A549 (cell line): ENCODE measurements at regions not wholly inside any gene's neighbourhood (a gene's known extent, or its start where the extent isn't known, plus 50 kb on each side); places are given as distances from the start of the nearest gene placed in this dataset.

Experiments used
- ATAC-seq, 2 experiments: fragments of 200-7000 bp in 1 of 2; fragments of >200 bp in 1 of 2; cut with Nextera tagmentation in 1 of 2; cut with Tn5 transposase in 1 of 2; 3 replicates each; pipeline versions ENCODE4 v1.8.0 to v1.9.1; 2018 to 2020; ENCODE audit warnings: mild to moderate bottlenecking in 1 of 2, moderate library complexity in 1 of 2
- CTCF ChIA-PET: fragments of 300-600 bp; sonication (Branson Sonifier 250); formaldehyde crosslinking; extraction: SDS; loops from one replicate; lab custom pipeline; 2021; ENCODE audit warnings: antibody characterized with exemption, inconsistent platforms; lab: Yijun Ruan, JAX
- POLR2A ChIA-PET: fragments of 350-600 bp; formaldehyde crosslinking; extraction: SDS; loops from one replicate; lab custom pipeline; 2021; ENCODE audit warnings: antibody characterized with exemption, inconsistent platforms; lab: Yijun Ruan, JAX
- DNase-seq, 2 experiments: peaks; one replicate each; pipeline versions ENCODE4 v3.0.0 to v3.0.0-alpha.2; 2011 to 2016; ENCODE audit warnings: low read depth in 1 of 2, low spot score in 1 of 2
- FAIRE-seq: peaks from 2 replicates; lab custom pipeline; 2011; peaks lifted over from hg19 to GRCh38; lab: Jason Lieb, UNC
- H3K27ac ChIP-seq, 2 experiments: fragments of >200 bp; sonication (Bioruptor Twin); formaldehyde crosslinking; 3 replicates each; pipeline ENCODE4 v1.5.1; 2016 to 2017
- H3K4me1 ChIP-seq: fragments of >200 bp; sonication (Bioruptor Twin); formaldehyde crosslinking; 3 replicates; pipeline ENCODE4 v1.6.1; 2016
- H3K4me2 ChIP-seq: fragments of >200 bp; sonication (Bioruptor Twin); formaldehyde crosslinking; 3 replicates; pipeline ENCODE4 v1.6.1; 2016
- H3K4me3 ChIP-seq: fragments of >200 bp; sonication (Bioruptor Twin); formaldehyde crosslinking; 3 replicates; pipeline ENCODE4 v1.5.1; 2016
- H3K9me3 ChIP-seq: fragments of >200 bp; sonication (Bioruptor Twin); formaldehyde crosslinking; 3 replicates; pipeline ENCODE4 v1.6.1; 2016
- ATOH8 ChIP-seq: fragments of 250-450 bp; sonication (Bioruptor Pico); IDR thresholded peaks from 2 replicates; pipeline ENCODE4 v1.5.0; 2020; ENCODE audit warnings: low read depth, mild to moderate bottlenecking, moderate library complexity
- CBX8 ChIP-seq: fragments of 200-600 bp; sonication (generic); IDR thresholded peaks from 2 replicates; pipeline ENCODE4 v1.6.1; 2016
- E2F6 ChIP-seq: IDR thresholded peaks from 2 replicates; pipeline ENCODE4 v1.6.1; 2012; ENCODE audit warnings: low read depth, borderline replicate concordance
- EHF ChIP-seq: fragments of 250-450 bp; sonication (Bioruptor Pico); IDR thresholded peaks from 2 replicates; pipeline ENCODE4 v1.5.0; 2020; ENCODE audit warnings: mild to moderate bottlenecking
- EHMT2 ChIP-seq: fragments of 200-600 bp; sonication (generic); IDR thresholded peaks from 2 replicates; pipeline ENCODE4 v1.6.1; 2016; ENCODE audit warnings: antibody characterized with exemption, low read depth, mild to moderate bottlenecking, moderate library complexity
- ELK1 ChIP-seq: fragments of 150-350 bp; IDR thresholded peaks from 2 replicates; pipeline ENCODE4 v1.6.1; 2014; ENCODE audit warnings: low read depth, mild to moderate bottlenecking, low read length
- EP300 ChIP-seq, 2 experiments: fragments of >200 bp; sonication (Bioruptor Twin); formaldehyde crosslinking; IDR thresholded peaks; 2 replicates in 1 of 2; 3 replicates in 1 of 2; pipeline ENCODE4 v1.6.1; 2016 to 2017
- ESRRA ChIP-seq: fragments of 150-350 bp; IDR thresholded peaks from 2 replicates; pipeline ENCODE4 v1.6.1; 2014; ENCODE audit warnings: mild to moderate bottlenecking, low read length, borderline replicate concordance
- FOSB ChIP-seq: fragments of 250-450 bp; sonication (Bioruptor Pico); IDR thresholded peaks from 2 replicates; pipeline ENCODE4 v1.5.0; 2020; ENCODE audit warnings: mild to moderate bottlenecking, moderate library complexity
- FOSL2 ChIP-seq, 2 experiments: fragments of 450-650 bp in 1 of 2; fragments of >200 bp in 1 of 2; sonication (Bioruptor Twin) in 1 of 2; formaldehyde crosslinking; IDR thresholded peaks; 2 replicates each; pipeline versions ENCODE4 v1.5.0 to v1.6.1; 2016 to 2020; ENCODE audit warnings: mild to moderate bottlenecking in 1 of 2, moderate library complexity in 1 of 2
- GATA3 ChIP-seq: IDR thresholded peaks from 2 replicates; pipeline ENCODE4 v1.6.1; 2012; ENCODE audit warnings: borderline replicate concordance
- HOXB13 ChIP-seq: fragments of 250-450 bp; sonication (Bioruptor Pico); IDR thresholded peaks from 2 replicates; pipeline ENCODE4 v1.5.0; 2020; ENCODE audit warnings: low read depth, mild to moderate bottlenecking, moderate library complexity
- KDM1A ChIP-seq: fragments of 200-600 bp; sonication (generic); IDR thresholded peaks from 2 replicates; pipeline ENCODE4 v1.6.1; 2016; ENCODE audit warnings: low read depth, mild to moderate bottlenecking
- KDM5A ChIP-seq: fragments of 200-600 bp; sonication (generic); IDR thresholded peaks from 2 replicates; pipeline ENCODE4 v1.6.1; 2016; ENCODE audit warnings: antibody characterized with exemption, mild to moderate bottlenecking
- MAFK ChIP-seq: fragments of 450-650 bp; IDR thresholded peaks from 2 replicates; pipeline ENCODE4 v1.6.1; 2014; ENCODE audit not compliant: partially characterized antibody
- MAX ChIP-seq: IDR thresholded peaks from 2 replicates; pipeline ENCODE4 v1.6.1; 2012
- MYC ChIP-seq: IDR thresholded peaks from 2 replicates; pipeline ENCODE4 v1.6.1; 2012; ENCODE audit warnings: mild to moderate bottlenecking, inconsistent platforms, low read length, improper control_type of control experiment, borderline replicate concordance
- NFE2L2 ChIP-seq: fragments of 150-350 bp; conservative IDR thresholded peaks from 2 replicates; pipeline ENCODE4 v1.6.1; 2014; ENCODE audit warnings: low read length
- NPAS2 ChIP-seq: fragments of 250-450 bp; sonication (Bioruptor Pico); IDR thresholded peaks from 2 replicates; pipeline ENCODE4 v1.8.0; 2022; ENCODE audit warnings: mild to moderate bottlenecking, moderate library complexity, borderline replicate concordance
- NR3C1 ChIP-seq: fragments of >200 bp; sonication (Bioruptor Twin); formaldehyde crosslinking; IDR thresholded peaks from 3 replicates; pipeline ENCODE4 v1.6.1; 2017
- POLR2AphosphoS2 ChIP-seq: conservative IDR thresholded peaks from 2 replicates; pipeline ENCODE4 v1.6.1; 2012; ENCODE audit warnings: low read length, improper control_type of control experiment, inconsistent platforms
- RARB ChIP-seq: fragments of 250-450 bp; sonication (Bioruptor Pico); IDR thresholded peaks from 2 replicates; pipeline ENCODE4 v1.8.0; 2021; ENCODE audit warnings: mild to moderate bottlenecking, moderate library complexity
- RFX5 ChIP-seq: fragments of 450-650 bp; IDR thresholded peaks from 2 replicates; pipeline ENCODE4 v1.7.1; 2014; ENCODE audit warnings: antibody characterized with exemption, mild to moderate bottlenecking, moderate library complexity
- RNF2 ChIP-seq: fragments of 200-600 bp; sonication (generic); IDR thresholded peaks from 2 replicates; pipeline ENCODE4 v1.6.1; 2016; ENCODE audit warnings: low read depth, mild to moderate bottlenecking, antibody characterized with exemption, moderate library complexity, borderline replicate concordance
- SMC3 ChIP-seq: fragments of >200 bp; sonication (Bioruptor Twin); formaldehyde crosslinking; IDR thresholded peaks from 3 replicates; pipeline ENCODE4 v1.6.1; 2018; ENCODE audit warnings: inconsistent platforms
- ZFP36 ChIP-seq: fragments of 450-650 bp; IDR thresholded peaks from 2 replicates; pipeline ENCODE4 v1.6.1; 2014; ENCODE audit warnings: borderline replicate concordance; ENCODE audit not compliant: partially characterized antibody
- ZNF302 ChIP-seq: fragments of 250-450 bp; sonication (Bioruptor Pico); IDR thresholded peaks from 2 replicates; pipeline ENCODE4 v1.9.0; 2021; ENCODE audit warnings: inconsistent platforms, mild to moderate bottlenecking, moderate library complexity
- WGBS: methylation state at CpG from one replicate; pipeline ENCODE4 v1.1.6; 2017; ENCODE audit errors: missing lambda C conversion rate; 5-methylcytosine and 5-hydroxymethylcytosine counted together
- TF ChIP-seq, protein P1 (sequence below): fragments of >200 bp; sonication (Bioruptor Twin); formaldehyde crosslinking; IDR thresholded peaks from 3 replicates; pipeline ENCODE4 v1.5.1; 2016
- TF ChIP-seq, protein P2 (sequence below): fragments of 450-650 bp; IDR thresholded peaks from 2 replicates; pipeline ENCODE4 v1.6.1; 2014; ENCODE audit warnings: antibody characterized with exemption

DNA sequence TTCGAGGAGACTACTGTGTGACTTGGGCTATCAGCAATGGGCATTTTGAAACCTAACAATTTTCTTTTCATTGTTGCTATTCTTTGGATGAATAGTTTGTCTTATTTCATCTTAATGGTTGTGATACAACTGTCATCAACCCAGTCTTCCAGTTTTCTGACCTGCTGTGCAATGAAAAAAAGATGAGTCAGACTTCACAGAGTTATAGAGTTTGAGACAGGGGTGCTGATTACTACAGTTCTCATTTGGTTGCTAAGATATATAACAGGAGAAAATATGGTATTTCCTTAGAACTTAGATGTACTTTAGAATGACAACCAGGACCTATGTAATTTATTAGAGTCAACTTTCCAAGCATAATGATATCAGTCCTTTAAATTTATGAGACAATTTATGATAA, 564.4 kb upstream of the NUDT12 start:
- Histone ChIP-seq H3K4me2 (no peak overlapping the region), H3K4me3 (no peak overlapping the region), H3K27ac (no peak overlapping the region), H3K9me3 (no peaks in the 10 kb centered on the region), H3K4me1 (no peaks in the 10 kb centered on the region)
- FAIRE-seq (no peak), ATAC-seq (no peak), DNase-seq (no peak)
- CTCF ChIA-PET, result no interaction called here
- POLR2A ChIA-PET, result no interaction called here
- 7% methylated on average over 1 of the region's 1 CpG for WGBS
- TF ChIP-seq MAX (no peak), FOSL2 (IDR thresholded peaks at IDR 0.05) (no peak), FOSL2 (CRISPR knock-in tag; IDR thresholded peaks at IDR 0.05) (no peak), SMC3 (no peak), ELK1 (no peak), EHF (CRISPR knock-in tag) (no peak), GATA3 (no peak), E2F6 (no peak), EP300 (IDR thresholded peaks at IDR 0.05) (no peak), POLR2AphosphoS2 (no peak), ZNF302 (CRISPR knock-in tag) (no peak), ZFP36 (no peak), MYC (no peak), NR3C1 (no peak), KDM1A (no peak)

DNA sequence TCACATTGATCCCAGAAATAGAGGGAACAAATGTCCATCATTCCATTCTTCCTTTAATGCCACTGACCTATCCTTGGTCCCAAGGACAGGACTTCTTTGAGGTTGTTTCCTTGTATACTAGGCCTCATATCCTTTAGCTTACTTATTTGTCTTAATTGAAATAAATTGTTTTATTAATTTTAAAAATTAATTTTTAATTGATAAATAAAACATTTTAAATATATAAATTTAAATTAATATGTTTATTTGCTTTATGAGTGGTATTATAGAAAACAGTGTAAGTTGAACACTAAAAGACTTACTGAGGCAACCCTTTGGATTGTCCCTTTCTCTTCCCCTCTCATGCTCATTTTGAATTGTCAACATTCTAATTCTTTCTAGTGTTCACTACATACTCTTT, 556.9 kb upstream of the NUDT12 start:
- H3K4me3 ChIP-seq, result no peak overlapping the region
- no peak overlapping the region for H3K4me2 ChIP-seq
- TF ChIP-seq NPAS2 (CRISPR knock-in tag) (no peak), RNF2 (no peak), SMC3 (no peak), EHF (CRISPR knock-in tag) (no peak), RARB (CRISPR knock-in tag) (no peak), ATOH8 (CRISPR knock-in tag) (no peak), KDM5A (no peak), CBX8 (no peak), EP300 (IDR thresholded peaks at IDR 0.05) (no peak), MAFK (no peak), MYC (no peak), HOXB13 (no peak), RFX5 (no peak), ESRRA (no peak), NR3C1 (no peak), EHMT2 (no peak), FOSB (CRISPR knock-in tag) (no peak), NFE2L2 (no peak)
- TF ChIP-seq, protein P1, sequence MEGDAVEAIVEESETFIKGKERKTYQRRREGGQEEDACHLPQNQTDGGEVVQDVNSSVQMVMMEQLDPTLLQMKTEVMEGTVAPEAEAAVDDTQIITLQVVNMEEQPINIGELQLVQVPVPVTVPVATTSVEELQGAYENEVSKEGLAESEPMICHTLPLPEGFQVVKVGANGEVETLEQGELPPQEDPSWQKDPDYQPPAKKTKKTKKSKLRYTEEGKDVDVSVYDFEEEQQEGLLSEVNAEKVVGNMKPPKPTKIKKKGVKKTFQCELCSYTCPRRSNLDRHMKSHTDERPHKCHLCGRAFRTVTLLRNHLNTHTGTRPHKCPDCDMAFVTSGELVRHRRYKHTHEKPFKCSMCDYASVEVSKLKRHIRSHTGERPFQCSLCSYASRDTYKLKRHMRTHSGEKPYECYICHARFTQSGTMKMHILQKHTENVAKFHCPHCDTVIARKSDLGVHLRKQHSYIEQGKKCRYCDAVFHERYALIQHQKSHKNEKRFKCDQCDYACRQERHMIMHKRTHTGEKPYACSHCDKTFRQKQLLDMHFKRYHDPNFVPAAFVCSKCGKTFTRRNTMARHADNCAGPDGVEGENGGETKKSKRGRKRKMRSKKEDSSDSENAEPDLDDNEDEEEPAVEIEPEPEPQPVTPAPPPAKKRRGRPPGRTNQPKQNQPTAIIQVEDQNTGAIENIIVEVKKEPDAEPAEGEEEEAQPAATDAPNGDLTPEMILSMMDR, result no peak
- TF ChIP-seq, protein P2, sequence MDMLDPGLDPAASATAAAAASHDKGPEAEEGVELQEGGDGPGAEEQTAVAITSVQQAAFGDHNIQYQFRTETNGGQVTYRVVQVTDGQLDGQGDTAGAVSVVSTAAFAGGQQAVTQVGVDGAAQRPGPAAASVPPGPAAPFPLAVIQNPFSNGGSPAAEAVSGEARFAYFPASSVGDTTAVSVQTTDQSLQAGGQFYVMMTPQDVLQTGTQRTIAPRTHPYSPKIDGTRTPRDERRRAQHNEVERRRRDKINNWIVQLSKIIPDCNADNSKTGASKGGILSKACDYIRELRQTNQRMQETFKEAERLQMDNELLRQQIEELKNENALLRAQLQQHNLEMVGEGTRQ, result no peak
- no peak for ATAC-seq
- no peaks in the 10 kb centered on the region for H3K4me1 ChIP-seq
- no peak for DNase-seq
- no peak overlapping the region for H3K27ac ChIP-seq
- ChIA-PET CTCF (no interaction called here), POLR2A (no interaction called here)
- H3K9me3 ChIP-seq, result no peaks in the 10 kb centered on the region
- no peak for FAIRE-seq
